HL-60/S4 (cell line): ENCODE measurements at regions not wholly inside any gene's neighbourhood (a gene's known extent, or its start where the extent isn't known, plus 50 kb on each side); places are given as distances from the start of the nearest gene placed in this dataset.

Experiments used
- in situ Hi-C: fragments of 300-500 bp; cut with MboI; formaldehyde crosslinking; loops from 2 replicates; pipeline ENCODE4 v1.14.3; 2022; ENCODE audit warnings: low sequenced_read_pairs

- in situ Hi-C loops, result no loop called here
These were observed 126.0 kb downstream of the RAP2A start for GRCh38 chr13:97559981-97560380.

DNA sequence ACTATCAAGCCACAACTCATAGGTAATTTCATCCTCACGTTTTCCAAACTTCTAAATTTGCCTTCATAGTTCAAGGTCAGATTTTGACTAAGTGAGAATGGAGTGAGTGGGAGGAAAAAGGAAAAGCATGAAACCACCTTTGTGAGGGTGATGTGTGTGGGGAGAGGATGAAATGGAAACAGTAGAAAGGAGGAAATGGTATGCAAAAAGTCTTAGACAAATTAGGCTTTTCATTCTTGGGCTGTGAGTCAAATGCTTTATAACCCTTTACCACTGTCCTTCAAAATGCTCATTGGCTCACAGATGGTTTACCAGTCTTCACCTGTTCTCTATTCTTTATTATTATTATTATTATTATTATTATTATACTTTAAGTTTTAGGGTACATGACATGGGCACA lies 127.2 kb downstream of the RAP2A start:
- in situ Hi-C loops, result no loop called here

DNA sequence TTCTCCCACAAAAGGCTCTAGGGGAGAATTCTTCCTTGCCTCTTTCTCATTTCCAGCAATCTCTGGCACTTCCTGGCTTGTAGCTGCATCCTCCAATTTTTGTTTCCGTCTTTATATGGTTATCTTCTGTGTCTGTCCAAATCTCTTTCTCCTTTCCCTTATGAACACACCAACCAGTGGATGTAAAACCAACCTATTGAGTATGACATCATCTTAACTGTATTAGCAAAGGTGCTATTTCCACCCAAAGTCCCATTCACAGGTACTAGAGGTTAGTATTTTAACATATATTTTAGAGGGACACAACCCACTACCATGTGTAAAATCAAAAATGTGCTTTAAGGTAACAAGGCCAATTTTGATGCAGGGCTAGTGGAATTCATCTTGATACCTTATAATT lies 129.0 kb downstream of the RAP2A start:
- in situ Hi-C loops, result no loop called here

DNA sequence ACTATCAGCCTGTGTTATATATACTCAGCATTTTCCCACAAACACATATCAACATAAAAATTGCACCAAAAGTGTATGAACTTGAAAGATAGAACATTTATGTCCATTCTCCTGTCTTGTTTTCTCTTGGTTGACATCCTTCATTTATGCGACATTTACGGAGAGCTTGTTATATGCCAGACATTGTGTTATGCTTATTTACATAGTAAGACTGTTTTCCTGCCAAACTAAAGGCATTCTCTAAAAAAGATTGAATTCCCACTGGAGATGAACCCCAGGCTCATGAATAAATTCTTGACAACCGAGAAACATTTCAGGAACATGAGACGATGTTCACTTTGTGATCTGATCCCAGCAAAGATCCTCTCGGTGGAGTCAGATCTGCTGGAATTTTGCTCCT lies 131.0 kb downstream of the RAP2A start:
- in situ Hi-C loops, result no loop called here

- in situ Hi-C loops, result no loop called here
These were observed 131.9 kb downstream of the RAP2A start for GRCh38 chr13:97565906-97566305.

GRCh38 chr13:97566907-97567306 lies 132.9 kb downstream of the RAP2A start:
- in situ Hi-C loops, result no loop called here

- in situ Hi-C loops, result no loop called here
These were observed 133.7 kb downstream of the RAP2A start for GRCh38 chr13:97567510-97568243.

DNA sequence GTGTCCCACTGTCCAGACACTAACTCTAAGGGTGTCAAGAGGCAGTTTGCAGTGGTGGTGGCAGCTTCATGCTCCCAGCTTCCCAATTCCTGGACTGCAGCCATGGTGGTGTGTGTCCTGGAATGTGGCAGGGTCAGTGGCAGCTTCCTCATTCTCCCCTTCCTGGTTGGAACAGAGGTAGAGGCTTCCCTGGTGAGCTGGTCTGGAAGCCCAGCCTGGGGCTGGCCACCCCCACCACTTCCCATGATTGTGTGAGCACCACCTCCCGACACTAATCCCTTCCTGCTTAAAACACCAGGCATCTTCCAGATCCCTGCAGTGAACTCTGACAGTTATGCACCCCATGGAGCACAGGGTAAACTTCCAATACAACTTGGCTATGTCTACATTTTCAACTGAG lies 134.9 kb downstream of the RAP2A start:
- in situ Hi-C loops, result no loop called here

- in situ Hi-C loops, result no loop called here
These were observed 135.9 kb downstream of the RAP2A start for GRCh38 chr13:97569841-97570240.

- in situ Hi-C loops, result no loop called here
These were observed 136.5 kb downstream of the RAP2A start for GRCh38 chr13:97570442-97570841.

GRCh38 chr13:97573011-97573410 lies 139.0 kb downstream of the RAP2A start:
- in situ Hi-C loops, result no loop called here

- in situ Hi-C loops, result no loop called here
These were observed 141.0 kb downstream of the RAP2A start for GRCh38 chr13:97574926-97575325.

- in situ Hi-C loops, result no loop called here
These were observed 143.1 kb downstream of the RAP2A start for GRCh38 chr13:97577026-97577425.

GRCh38 chr13:97582170-97582569 lies 148.2 kb downstream of the RAP2A start:
- in situ Hi-C loops, result no loop called here

DNA sequence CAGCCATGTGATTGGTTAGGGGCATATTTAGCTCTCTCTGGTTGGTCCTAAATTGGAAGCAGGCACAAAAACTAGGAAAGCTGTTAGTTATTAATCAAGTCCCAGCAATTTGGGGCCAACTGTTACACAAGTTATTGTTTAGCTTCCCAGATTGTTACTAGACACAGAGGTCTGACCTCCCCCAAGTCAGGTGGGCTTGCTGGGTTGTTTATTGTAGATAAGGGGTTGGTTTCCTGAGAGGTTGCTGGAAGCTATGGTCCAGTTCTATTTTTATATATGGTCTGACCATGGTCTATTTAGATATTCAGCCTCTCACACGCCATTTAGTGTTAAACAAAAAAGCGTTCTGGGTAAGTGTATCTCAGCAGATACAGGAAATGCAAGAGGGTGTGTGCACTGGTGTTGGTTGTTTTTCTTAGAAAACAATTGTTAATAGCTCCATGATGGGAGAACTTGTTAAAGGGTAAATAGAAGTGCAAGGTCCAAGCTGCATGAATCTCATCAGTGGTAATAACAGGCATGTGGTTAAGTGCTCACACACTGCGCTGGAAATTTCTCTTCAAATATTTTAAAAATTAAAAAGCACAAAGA lies 150.0 kb downstream of the RAP2A start:
- in situ Hi-C loops, result no loop called here

DNA sequence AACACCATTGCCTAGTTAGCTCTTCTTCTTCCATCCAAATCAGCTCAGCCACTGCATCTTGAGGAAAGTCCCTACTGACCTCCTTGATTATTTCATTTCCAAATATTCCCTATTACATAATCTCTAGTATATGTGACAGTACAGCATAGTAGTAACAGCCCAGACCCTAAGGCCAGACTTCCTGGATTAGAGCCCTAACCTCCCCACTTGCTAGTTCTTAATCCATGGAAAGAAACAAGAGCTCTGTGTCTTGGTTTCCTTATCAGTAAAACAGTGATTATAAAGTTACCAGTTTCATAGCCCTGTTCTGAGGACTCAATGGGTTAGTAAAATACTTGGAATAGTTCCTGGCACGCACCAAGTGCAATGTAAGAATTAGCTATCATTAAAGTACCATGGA lies 153.0 kb downstream of the RAP2A start:
- in situ Hi-C loops, result no loop called here

DNA sequence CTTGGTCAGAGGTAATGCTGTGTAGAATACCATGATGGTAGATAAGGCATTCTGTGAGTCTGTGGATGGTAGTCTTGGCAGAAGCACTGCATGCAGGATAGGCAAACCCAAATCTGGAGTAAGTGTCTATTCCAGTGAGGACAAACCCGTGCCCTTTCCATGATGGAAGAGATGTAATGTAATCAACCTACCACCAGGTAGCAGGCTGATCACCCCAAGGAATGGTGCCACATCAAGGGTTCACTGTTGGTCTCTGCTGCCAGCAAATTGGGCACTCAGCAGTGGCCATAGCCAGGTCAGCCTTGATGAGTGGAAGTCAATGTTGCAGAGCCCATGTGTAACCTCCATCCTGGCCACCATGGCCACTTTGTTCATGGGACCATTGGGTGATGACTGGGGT lies 155.0 kb downstream of the RAP2A start:
- in situ Hi-C loops, result no loop called here

- in situ Hi-C loops, result no loop called here
These were observed 166.6 kb downstream of the RAP2A start for GRCh38 chr13:97600458-97601075.

DNA sequence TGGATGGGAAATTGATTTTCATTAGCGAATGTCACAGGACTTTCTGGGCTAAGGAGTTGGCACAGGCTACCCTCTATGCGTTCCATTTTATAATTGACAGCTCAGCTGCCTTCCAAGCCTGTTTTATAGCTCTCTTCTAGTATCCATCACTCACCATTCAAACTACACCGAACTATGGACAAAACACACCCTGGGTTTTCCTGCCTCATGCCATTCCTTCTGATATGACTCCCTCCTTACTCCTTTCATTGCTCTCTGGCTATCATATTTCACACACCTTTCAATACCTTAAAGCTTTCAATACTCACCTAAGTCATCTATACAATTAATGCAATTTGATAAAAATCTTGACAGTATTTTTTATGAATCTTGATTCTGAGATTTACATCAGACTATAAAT lies 181.3 kb downstream of the RAP2A start:
- in situ Hi-C loops, result no loop called here

- in situ Hi-C loops, result no loop called here
These were observed 182.4 kb downstream of the RAP2A start for GRCh38 chr13:97616385-97616784.

DNA sequence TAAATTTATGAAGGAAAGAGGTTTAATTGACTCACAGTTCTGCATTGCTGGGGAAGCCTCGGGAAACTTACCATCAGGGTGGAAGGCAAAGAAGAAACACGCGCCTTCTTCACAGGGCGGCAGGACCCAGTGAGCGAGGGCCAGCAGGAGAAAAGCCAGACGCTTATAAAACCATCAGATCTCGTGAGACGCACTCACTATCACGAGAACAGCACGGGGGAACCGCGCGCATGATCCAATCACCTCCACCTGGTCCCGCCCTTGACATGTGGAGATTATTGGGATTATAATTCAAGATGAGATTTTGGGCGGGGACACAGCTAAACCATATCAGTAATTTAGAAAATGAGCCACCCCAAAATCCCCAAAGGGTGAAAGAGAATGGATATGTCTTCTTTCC lies 187.1 kb downstream of the RAP2A start:
- in situ Hi-C loops, result no loop called here

GRCh38 chr13:97621631-97622030 lies 187.7 kb downstream of the RAP2A start:
- in situ Hi-C loops, result no loop called here
